NCI-H526 treated with DMSO at 0.1 percent for 48 hours (cell line): ENCODE measurements at regions not wholly inside any gene's neighbourhood (a gene's known extent, or its start where the extent isn't known, plus 50 kb on each side); places are given as distances from the start of the nearest gene placed in this dataset.
"Not testable (repeated sequence)": the region's sequence is repeated elsewhere in the genome, so short reads cannot be mapped to it uniquely, and the experiment has no call there.

Experiments
- DNase-seq: peaks from one replicate; lab custom pipeline; 2025; lab: John Stamatoyannopoulos, UW

DNA sequence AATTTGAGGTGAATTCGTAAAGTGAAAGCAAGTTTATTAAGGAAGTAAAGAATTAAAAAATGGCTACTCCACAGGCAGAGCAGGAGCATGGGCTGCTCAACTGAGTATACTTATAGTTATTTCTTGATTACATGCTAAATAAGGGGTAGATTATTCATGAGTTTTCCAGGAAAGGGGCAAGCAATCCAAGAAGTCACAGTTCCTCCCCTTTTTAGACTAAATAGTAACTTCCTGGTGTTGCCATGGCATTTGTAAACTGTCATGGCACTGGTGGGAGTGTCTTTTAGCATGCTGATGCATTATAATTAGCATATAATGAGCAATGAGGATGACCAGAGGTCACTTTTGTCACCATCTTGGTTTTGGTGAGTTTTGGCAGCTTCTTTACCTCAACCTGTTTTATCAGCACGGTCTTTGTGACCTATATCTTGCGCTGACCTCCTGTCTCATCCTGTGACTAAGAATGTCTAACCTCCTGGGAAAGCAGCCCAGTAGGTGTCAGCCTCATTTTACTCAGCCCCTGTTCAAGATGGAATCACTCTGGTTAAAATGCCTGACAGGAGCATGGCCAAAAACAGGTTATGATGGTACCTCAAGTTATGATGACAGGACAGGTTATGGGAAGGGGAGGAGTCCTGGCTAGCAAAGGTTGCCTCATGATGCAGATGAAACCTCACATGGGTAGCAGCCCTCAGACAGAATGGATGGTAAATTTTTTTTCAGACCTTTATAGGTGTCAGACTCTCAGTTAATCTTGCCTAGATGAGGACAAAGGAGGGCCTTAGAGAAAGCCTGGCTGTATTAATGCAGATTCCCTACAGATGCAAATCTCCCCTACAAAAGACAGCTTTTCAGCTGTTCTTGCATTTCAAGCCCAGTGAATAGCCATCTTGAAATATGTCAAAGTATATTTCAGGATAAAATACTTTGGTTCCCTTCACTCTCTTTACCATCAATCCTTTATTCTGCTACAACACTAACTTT, 49.7 kb downstream of the SIPA1L2 start:
- DNase-seq: no peak

DNA sequence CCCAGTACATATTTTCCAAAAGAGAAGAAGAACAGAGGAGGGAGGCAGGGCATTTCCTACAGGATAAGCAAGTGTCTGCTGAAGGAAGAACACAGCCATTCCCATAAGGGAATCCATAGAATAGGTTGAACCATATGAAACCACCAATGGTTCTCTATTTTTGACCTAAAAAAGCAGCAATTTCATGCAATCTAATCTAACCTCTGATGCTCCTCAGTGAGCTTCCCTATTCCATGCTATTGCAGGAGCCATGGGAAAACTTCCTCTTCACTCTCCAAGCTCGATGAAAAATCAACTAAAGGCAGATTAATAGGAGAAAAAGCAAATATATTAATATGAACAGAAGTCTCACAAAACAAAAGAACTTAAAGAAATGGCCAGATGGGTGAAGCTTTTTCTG, 50.5 kb downstream of the SIPA1L2 start:
- no peak for DNase-seq

DNA sequence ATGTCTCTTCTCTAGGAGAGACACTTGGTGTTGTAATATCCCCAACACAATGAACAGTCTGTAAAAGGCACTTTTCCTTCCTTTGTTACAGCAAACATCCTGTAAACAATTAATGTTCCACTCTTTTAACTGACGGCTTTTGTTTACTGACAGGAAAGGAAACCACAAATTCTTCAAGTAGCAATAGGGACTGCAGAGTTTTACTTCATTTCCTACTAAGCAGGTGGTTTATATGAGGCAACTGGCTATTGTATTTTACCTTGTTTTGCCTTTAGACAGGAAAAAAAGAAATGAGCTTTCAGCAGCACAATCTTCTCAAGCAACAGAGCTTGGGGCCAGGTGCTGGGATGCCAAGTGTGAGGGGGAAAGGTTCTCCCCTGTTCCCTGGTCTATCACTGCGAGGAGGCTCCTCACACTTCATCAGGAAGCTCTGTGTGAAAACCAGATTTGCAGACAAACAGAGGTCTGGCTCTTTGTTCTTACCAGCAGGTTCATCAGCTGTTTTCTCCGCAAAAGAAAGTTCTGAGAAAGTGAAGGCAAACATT, 51.2 kb downstream of the SIPA1L2 start:
- DNase-seq: no peak

DNA sequence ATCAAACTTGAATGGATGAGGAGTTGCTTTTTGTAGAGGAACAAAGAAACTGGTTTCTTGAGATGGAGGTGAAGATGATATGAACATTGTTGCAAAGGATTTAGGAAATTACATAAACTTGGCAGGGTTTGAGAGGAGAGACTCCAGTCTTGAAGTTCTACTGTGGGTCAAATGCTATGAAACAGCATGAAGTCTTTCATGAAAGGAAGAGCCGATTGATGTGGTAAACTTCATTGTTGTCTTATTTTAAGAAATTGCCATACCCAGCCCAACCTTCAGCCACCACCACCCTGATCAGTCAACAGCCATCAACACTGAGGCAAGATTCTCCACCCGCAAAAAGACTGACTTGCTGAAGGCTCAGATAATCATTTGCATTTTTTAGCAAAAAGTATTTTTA, 52.2 kb downstream of the SIPA1L2 start:
- DNase-seq: no peak

DNA sequence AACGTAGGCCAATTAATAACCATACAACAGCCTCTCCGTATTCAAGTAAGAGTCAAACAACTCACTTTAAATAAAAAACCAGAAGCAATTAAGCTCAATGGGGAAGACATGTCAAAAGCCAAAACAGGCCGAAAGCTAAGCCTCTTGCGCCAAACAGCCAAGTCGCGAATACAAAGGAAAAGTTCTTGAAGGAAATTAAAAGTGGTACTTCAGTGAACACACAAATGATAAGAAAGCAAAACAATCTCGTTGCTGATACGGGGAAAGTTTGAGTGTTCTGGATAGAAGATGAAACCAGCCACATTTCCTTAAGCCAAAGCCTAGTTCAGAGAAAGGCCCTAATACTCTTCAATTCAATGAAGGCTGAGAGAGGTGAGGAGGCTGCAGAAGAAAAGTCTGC, 53.4 kb downstream of the SIPA1L2 start:
- no peak for DNase-seq

DNA sequence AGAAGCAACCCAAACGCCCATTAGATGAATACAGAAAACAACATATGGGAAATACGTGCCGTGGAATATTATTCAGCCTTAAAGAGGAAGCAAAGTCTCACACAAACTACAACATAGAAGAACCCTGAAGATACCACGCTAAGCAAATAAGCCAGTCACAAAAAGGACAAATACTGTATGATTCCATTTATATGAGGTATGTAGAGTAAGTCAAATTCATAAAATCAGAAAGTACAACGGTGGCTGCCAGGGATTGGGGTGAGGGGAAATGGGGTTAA, 54.2 kb downstream of the SIPA1L2 start:
- no peak for DNase-seq

DNA sequence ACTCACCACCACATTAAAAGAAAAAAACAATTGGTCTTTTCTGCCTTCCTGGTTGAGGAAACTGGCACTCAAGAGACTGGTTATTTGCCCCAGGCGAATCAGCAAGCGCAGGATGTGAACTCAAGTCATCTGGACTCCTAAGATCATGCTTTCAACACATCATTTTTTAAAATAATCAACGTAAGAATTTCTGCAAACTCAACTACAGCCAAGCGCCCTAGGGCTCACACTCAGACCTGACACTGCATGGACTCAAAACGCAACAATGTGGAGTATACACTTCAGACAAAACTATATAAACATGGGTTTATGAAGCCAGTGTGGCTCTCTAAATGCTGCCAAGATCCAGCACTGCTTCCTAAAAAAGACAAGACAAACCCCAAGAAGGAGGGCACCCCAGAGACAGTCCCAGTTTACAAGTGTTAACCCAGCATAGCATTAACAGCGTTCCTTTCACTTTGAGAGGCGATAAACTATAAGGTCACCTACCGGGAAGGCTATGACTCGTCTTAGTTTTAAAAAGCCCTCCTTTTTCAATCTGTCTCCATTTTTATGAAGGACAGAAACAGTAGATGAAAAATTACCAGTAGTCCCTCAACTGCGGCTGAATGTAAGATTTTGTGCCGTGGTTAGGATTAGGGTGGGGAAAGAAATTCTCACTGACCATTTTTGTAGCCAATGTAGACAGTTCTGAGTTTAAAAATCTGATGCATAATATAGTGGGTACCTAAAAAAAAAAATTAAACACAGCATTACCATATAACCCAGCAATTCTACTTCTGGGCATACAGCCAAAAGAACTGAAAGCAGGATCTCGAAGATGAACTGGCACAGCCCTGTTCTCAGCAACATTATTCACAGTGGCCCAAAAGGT, 54.8 kb downstream of the SIPA1L2 start:
- DNase-seq: no peak

DNA sequence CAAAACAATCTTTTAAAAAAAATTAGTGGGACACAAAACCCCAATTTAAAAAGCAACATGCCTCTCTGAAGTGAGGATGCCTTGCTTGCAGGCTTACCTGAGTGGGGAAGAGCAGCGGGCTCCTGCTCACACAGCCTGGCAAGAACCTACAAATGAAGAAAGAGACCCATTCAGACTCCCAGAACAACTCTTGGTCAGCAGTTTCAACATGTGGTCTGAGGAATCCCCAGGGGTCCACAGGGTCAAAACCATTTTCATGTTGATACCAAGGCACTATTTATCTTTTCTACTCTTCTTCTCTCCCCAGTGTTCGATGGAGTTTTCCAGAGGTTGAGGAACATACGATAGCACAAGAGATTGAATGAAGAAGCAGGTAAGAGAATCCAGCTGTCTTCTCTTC, 55.9 kb downstream of the SIPA1L2 start:
- no peak for DNase-seq

DNA sequence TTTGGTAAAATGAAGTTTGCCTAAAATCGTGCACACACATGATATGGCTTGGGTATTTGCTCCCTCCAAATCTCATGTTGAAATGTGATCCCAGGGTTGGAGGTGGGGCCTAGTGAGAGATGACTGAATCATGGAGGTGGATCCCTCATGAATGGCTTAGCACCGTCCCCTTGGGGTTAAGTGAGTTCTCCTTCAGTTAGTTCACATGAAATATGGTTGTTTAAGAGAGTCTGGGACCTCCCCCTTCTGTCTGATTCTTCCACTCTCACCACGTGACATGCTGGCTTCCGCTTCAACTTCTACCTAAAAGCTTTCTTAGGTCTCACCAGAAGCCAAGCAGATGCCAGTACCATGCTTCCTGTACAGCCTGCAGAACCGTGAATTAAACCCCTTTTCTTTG, 58.4 kb downstream of the SIPA1L2 start:
- DNase-seq: no peak

DNA sequence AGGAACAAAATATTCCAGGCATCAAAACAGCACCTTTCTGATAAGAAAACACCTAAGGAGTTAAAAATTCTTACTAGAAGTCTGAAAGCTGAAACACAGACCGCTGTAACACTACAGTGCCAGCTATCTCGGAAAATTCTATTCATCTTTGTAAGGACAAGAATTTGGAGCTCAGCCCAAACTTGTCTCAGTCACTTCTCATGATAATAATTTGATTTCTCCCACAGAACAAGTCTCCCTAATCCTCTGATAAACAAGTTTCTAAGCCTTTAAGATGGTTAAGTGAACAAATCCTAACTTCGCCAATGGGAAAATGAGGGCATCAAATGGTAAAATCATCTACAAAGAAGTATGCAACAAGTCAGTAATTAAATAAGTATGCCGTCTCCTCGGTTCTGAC, 59.9 kb downstream of the SIPA1L2 start:
- no peak for DNase-seq

DNA sequence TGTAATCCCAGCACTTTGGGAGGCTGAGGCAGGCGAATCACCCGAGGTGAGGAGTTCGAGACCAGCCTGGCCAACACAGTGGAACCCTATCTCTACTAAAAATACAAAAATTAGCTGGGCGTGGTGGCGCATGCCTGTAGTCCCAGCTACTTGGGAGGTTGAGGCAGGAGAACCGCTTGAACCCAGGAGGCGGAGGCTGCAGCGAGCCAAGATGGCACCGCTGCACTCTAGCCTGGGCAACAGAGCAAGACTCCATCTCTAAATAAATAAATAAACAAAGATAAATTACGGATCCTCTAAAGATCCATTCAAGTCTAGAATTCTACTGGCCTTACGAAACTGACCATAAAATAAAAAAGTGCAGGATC, 60.4 kb downstream of the SIPA1L2 start:
- DNase-seq: not testable (repeated sequence)

DNA sequence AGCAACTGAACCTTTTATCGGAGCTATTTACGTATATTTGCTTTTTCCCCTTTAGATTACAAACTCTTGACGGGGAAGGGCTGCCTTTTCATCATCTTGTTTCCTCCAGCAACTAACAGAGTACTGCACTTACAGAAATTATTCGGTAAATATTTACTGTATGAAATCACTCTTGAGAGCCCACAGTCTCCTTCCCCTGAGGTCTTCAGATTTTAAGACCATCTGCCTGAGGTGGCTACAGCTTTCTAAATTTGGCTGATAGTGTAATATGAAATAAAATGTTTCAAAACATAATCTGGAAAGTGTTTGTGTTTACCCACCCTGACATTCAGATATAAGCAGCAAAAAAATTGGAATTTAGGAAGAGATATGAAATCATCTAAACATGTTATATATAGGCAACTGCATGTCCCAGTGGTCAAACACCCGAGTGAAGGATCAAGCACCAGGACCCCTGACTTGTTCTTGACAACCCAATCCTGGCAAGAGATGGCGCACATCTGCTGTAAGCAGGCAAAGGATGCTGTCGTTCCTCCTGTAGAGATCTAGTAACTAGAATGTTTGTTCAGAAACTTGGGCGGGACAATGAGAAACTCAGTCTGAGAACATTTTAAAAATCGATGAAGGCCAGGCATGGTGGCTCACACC, 60.9 kb downstream of the SIPA1L2 start:
- DNase-seq: no peak

DNA sequence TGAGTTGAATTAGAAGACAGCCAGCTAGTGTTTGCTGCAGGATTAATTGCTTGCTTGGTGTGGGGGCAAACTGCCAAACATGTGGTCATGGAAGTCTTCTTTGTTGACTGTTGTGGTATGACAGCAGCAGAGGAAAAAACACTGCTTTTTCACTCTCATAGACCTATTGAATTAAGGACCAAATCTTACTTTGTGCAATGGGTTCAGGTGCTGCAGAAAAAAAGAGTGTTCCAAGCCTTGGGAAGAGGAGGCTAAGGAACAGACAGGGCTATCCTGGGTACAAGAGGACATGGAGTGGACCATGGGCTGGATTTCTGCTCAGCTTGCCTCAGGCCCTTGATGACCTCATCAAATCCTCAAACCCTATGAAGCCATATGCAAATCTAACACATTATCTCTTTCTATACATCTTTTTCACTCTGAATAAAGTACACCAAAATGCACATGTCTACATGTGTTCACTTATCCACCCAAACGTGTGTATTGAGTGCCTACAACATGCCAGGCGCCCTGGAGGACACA, 61.5 kb downstream of the SIPA1L2 start:
- no peak for DNase-seq

DNA sequence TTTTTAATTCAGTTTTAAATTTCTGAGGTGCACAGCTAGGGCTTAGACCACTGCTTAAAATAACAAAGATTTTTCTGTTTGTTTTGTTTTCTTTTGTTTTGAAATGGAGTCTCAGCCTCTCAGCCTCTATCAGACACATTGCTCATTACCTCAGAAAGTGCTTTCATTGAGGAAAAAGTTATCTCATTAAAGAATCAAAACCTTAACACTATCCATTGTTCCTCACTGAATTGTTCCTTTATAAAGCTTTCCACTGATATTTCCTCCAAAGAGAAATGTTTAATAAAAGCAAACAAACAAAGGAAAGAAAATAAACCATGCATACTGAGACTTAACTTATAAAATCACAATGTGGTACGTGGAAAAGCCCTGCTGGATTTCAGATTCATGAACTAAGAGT, 63.8 kb downstream of the SIPA1L2 start:
- no peak for DNase-seq

DNA sequence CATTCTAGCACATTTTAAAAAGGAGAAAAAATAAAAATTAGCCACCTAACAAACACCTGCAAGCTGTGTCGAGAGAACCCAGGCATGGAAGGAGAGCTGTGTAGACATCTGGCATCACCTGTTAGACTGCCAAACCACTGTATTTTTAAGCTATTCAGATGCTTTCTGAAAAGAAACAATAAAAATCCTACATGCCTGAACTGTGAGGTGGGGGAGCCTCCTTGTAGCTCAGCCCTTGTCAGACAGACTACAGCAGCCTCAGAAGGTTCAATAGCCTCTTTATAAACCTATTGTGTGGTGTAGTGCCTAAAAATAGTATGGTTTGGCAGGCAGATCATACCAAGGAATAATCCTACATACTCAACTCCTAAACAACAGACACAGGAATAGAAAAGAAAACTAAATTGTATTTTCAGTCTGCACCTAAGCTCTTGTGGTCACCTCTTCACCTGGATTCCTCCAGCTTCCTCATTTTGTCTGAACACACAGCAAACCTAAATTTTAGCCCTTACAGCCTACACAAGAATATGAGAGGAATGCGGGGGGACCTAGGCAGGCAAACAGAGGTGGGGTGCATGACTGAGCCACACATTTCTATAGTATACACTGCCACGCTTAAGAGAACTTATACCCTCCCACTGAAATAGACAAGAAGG, 67.0 kb downstream of the SIPA1L2 start:
- DNase-seq: no peak

DNA sequence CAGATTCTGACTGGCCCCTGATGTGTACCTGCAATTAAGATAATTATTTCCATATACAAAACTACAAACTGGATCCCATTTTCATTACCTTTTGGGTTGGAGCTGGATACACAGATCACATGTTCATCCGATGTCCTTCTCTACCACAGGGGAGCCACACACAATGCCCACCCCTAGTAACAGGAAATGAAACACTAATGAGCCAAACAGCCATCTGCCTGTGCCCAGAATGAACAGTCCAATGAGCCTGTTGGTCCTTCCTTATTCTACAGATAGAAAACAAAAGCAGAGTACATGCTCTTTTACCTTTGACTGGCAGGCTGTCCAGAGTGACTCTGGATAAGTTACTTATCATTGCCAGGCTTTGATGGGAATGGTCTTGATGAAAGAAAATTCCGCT, 68.6 kb downstream of the SIPA1L2 start:
- DNase-seq: no peak

DNA sequence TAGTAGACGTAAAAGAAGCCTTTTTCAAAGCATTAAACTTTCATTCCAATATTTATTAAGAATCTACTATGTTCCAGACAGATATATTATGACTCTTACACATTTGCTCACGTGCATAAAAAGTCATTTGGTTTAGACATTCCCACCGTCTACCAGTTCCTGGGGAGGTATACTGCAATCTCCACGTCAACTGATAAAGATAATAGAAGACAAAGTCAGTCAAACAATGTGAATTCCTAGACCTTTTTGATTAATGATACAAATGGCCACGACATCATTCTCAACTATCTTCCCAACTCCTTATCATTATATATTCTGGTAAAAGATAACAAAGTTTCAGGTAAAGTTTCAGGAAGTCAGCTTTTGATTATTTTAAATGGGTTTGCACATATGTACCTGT, 69.0 kb downstream of the SIPA1L2 start:
- no peak for DNase-seq

DNA sequence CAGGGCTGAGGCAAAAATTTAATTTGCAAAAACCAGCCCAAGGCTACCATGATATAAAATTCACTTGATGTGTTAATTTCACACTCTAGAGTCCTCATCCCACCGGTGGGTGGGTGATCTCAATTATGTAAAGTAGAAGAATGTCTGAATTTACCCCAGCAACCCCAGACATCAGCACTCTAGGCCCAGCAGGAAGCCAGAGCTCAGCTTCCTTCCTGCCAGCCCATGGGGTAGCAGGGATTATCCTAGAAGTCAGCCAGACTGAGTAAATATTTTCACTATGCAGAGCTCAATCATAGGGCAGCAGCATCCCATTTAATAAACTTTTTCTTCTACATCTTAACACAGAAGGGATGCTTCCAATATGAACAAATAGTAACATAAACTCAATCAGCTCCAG, 71.0 kb downstream of the SIPA1L2 start:
- no peak for DNase-seq

DNA sequence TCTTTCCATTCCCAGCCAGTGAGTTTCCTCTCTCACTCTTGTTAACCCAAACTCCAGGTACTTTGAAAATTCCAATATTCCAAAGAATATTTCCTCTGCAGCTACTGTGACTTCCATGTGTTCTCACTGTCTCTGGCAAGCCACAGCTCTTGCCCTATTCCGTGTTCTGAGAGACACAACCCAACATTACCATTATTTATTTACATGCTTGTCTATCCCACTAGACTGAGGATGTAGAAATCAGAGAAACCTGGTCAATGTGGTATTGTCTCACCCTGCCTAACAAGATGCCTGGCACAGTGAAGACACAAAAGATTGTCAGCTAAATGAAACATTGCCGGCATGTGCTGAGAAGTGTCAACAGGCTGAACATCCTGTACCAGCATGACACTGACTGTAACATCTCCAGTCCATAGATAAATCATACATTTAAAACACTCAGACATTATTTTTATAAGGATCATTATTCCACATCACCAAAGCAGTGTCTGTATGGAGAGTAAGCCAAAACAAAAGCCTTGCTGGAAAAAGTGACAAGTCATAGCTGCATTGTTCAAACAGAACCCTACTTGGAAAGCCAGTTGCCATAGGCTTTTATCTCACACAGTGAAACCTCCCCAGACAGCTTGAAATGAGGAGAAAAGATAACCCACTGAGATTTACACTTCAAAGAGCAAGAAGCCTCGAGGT, 72.3 kb downstream of the SIPA1L2 start:
- no peak for DNase-seq

DNA sequence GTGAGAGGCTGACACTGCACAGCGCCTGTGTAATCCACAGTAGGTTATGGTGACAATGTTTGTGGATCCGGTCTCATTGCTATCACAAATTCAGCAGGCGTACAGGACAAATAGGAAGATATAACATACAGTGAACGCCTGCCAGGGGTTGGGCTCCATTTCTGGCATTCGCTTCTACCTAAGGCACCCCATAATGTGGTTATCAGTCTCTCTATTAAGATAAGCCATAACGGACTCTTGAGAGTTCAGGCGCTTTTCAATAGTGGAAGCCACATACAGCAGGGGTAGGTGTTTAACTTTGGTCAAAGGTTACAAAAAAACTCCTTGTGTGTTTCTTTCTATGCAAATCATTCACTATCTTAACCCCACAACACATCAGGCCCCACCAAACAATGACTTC, 72.8 kb downstream of the SIPA1L2 start:
- no peak for DNase-seq

DNA sequence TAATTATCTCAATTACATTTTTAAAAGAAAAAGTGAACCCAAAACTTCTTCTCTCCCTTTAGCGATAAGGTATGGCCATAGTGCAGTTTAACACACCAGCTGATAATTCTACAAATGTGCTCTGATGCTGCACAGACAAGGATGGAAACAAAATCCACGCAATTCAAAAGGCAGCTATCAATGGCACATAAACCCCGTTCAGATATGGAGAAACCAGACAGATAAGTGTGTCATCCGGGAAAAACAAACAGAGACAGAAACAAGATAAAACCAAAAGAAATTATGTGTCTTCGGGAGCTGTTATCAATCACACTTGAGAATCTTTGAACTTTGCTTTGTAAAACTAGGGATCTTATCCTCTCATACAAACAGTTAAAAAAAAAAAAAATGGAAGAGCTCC, 73.6 kb downstream of the SIPA1L2 start:
- no peak for DNase-seq
